ENCODE measurements at regions not wholly inside any gene's neighbourhood (a gene's known extent, or its start where the extent isn't known, plus 50 kb on each side); places are given as distances from the start of the nearest gene placed in this dataset.

DNA sequence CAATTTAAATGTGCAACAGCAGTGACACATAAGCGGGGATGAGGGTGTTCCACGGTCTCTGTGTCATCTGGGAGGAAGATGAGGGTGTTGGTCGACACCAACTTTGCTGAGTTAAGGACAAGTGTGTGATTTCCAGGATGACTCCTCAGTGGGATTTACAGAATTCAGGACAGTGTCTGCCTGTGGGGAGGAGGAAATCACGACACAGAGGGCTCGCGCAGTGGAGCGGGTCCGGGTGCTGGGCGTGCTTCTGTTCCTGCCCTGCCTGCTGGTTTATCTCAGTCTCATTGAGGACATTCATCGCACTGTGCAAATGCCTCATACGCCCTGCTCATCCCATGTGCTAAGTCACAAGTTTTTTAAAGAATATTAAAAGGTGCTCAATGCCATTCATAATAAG, 73.7 kb upstream of the ADAMTS2 start (continued):
- TF ChIP-seq, protein P1, sequence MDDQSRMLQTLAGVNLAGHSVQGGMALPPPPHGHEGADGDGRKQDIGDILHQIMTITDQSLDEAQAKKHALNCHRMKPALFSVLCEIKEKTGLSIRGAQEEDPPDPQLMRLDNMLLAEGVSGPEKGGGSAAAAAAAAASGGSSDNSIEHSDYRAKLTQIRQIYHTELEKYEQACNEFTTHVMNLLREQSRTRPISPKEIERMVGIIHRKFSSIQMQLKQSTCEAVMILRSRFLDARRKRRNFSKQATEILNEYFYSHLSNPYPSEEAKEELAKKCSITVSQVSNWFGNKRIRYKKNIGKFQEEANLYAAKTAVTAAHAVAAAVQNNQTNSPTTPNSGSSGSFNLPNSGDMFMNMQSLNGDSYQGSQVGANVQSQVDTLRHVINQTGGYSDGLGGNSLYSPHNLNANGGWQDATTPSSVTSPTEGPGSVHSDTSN (IDR thresholded peaks at IDR 0.05): no peak
- TF ChIP-seq CHD2 (IDR thresholded peaks at IDR 0.05; ENCODE audit: low read length, partially characterized antibody) (no peak), EP300 (IDR thresholded peaks at IDR 0.05; ENCODE audit: borderline replicate concordance in 1 of 2, low read depth in 1 of 2, low read length in 1 of 2) (no peak), TCF12 (IDR thresholded peaks at IDR 0.05) (no peak), GATA2 (CRISPR knock-in tag; IDR thresholded peaks at IDR 0.05) (no peak)
- TF ChIP-seq, protein P2, sequence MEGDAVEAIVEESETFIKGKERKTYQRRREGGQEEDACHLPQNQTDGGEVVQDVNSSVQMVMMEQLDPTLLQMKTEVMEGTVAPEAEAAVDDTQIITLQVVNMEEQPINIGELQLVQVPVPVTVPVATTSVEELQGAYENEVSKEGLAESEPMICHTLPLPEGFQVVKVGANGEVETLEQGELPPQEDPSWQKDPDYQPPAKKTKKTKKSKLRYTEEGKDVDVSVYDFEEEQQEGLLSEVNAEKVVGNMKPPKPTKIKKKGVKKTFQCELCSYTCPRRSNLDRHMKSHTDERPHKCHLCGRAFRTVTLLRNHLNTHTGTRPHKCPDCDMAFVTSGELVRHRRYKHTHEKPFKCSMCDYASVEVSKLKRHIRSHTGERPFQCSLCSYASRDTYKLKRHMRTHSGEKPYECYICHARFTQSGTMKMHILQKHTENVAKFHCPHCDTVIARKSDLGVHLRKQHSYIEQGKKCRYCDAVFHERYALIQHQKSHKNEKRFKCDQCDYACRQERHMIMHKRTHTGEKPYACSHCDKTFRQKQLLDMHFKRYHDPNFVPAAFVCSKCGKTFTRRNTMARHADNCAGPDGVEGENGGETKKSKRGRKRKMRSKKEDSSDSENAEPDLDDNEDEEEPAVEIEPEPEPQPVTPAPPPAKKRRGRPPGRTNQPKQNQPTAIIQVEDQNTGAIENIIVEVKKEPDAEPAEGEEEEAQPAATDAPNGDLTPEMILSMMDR (IDR thresholded peaks at IDR 0.05): no peak
- TF ChIP-seq, protein P3, sequence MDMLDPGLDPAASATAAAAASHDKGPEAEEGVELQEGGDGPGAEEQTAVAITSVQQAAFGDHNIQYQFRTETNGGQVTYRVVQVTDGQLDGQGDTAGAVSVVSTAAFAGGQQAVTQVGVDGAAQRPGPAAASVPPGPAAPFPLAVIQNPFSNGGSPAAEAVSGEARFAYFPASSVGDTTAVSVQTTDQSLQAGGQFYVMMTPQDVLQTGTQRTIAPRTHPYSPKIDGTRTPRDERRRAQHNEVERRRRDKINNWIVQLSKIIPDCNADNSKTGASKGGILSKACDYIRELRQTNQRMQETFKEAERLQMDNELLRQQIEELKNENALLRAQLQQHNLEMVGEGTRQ (IDR thresholded peaks at IDR 0.05; ENCODE audit: borderline replicate concordance, low read depth, low read length): no peak

DNA sequence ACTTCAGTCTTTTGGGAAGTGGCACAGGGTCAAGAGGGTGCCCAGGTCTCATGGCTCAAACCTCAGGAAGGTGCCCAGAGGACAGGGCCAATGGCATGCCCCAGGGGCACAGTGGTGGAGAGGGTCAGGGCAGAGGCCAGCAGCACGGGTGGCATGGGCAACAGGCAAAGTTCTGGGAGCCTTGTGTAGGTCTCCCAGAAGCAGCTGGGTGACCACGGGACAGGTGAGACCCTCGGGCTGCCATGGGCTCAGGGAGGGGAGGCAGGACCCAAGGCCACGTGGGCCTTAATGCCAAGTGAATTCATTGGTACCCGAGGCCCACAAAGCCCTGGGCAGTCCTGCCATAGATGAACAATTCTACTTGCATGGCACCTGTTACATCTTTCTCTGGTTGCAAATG, 72.4 kb upstream of the ADAMTS2 start:
- TF ChIP-seq GATA2 (CRISPR knock-in tag; IDR thresholded peaks at IDR 0.05) (no peak), EZH2phosphoT487 (IDR thresholded peaks at IDR 0.05; ENCODE audit: borderline replicate concordance, low read depth) (no peak), GABPA (IDR thresholded peaks at IDR 0.05; ENCODE audit: low read depth) (no peak), TCF12 (IDR thresholded peaks at IDR 0.05) (no peak)
- TF ChIP-seq, protein P4, sequence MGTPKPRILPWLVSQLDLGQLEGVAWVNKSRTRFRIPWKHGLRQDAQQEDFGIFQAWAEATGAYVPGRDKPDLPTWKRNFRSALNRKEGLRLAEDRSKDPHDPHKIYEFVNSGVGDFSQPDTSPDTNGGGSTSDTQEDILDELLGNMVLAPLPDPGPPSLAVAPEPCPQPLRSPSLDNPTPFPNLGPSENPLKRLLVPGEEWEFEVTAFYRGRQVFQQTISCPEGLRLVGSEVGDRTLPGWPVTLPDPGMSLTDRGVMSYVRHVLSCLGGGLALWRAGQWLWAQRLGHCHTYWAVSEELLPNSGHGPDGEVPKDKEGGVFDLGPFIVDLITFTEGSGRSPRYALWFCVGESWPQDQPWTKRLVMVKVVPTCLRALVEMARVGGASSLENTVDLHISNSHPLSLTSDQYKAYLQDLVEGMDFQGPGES (IDR thresholded peaks at IDR 0.05; ENCODE audit: low read depth, low read length): no peak
- H3K79me2 ChIP-seq (ENCODE audit: insufficient read depth): no peaks in the 10 kb centered on the region
- H3K4me3 ChIP-seq (ENCODE audit: low read depth in 2 of 2, low read length in 1 of 2): no peak overlapping the region
- DNase-seq: peak; percentile 6
- no peak overlapping the region for H3K9ac ChIP-seq
- H3K4me1 ChIP-seq (ENCODE audit: control insufficient read depth in 1 of 2, insufficient read depth in 2 of 2, low read depth in 1 of 2, low read length in 1 of 2): peaks cover 0 to 34% of the 10 kb centered on the region in 2 experiments; a peak in 1 of 4 replicates
- no peak overlapping the region for H2AFZ ChIP-seq (ENCODE audit: low read depth)
- H3K27me3 ChIP-seq (ENCODE audit: insufficient read depth): no peaks in the 10 kb centered on the region
- H3F3A ChIP-seq (replicated peaks; ENCODE audit: insufficient read depth): no peaks in the 10 kb centered on the region
- no peak overlapping the region for H3K4me2 ChIP-seq
- ChIA-PET CTCF (interaction anchor here (0.6 to 0.8 kb wide), 2 partner anchors 14 to 250 kb away, joined by 3 read pairs; no protein-coding TSS in a partner anchor), POLR2A (no interaction called here)
- WGBS (ENCODE audit: low lambda C conversion rate): 10% methylated on average over 2 of the region's 5 CpGs
- no peaks in the 10 kb centered on the region for H3K9me2 ChIP-seq
- H3K27ac ChIP-seq (ENCODE audit: low read depth in 2 of 2, low read length in 1 of 2): no peak overlapping the region
- H3K36me3 ChIP-seq (replicated peaks in 1 of 2; ENCODE audit: control insufficient read depth in 1 of 2, insufficient read depth in 2 of 2, low read length in 1 of 2): no peaks in the 10 kb centered on the region
- H3K9me3 ChIP-seq: no peaks in the 10 kb centered on the region
- no peaks in the 10 kb centered on the region for H4K20me1 ChIP-seq (ENCODE audit: insufficient read depth)

Data from SK-N-SH (cell line).